ENCODE measurements at regions not wholly inside any gene's neighbourhood (a gene's known extent, or its start where the extent isn't known, plus 50 kb on each side); places are given as distances from the start of the nearest gene placed in this dataset.
A peak's percentile ranks its signal among the peaks of the same experiment; 100 is the strongest.

DNA sequence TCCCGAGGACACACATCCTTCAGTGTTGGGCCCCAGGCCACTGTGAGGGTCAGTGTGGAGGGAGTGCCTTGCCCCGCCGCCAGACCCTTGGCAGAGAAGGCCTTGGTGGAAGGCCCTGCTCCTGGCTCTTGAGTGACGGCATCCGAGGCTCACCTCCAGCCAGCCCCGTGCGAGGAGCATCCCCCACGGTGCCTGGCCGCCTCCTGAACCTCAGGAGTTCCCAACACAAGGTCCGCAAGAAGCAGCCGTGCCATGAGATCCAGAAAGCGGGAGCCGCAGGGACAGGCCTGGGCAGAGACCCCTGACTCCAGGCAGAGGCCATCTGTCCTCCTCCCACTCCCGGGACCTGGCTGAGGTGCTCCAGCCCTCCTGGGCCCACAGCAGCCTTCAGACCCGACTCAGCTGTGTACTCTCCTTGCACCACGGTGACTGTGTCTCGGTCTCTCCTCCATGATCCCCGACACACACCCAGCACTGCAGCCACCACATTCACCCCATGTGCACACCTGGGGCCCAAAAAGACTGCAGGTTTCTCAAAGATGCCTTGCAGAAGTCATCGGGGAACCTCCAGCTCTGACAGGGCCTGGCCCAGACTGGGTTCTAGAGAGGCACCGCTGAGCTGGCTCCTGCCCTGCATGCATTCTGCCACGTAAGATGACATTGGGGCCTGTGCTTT lies 870.2 kb downstream of the BRD1 start:
- H3K4me1 Mint-ChIP-seq, result no peaks in the 10 kb centered on the region
- H3K36me3 Mint-ChIP-seq, result no peaks in the 10 kb centered on the region
- peak in 1 of 2 donors; percentile 4 for DNase-seq (ENCODE audit: low spot score in 2 of 2)
- no peak overlapping the region for H3K27ac Mint-ChIP-seq
- H3K9me3 Mint-ChIP-seq, result peaks cover 10% of the 10 kb centered on the region
- peaks cover 14% of the 10 kb centered on the region for H3K27me3 Mint-ChIP-seq
- no peak overlapping the region for H3K4me3 Mint-ChIP-seq
- ATAC-seq (ENCODE audit: low read depth), result no peak

GRCh38 chr22:48955351-48956311 lies 872.0 kb downstream of the BRD1 start:
- Mint-ChIP-seq H3K4me3 (no peak overlapping the region), H3K36me3 (no peaks in the 10 kb centered on the region), H3K27me3 (peaks cover 8% of the 10 kb centered on the region), H3K27ac (no peak overlapping the region), H3K4me1 (no peaks in the 10 kb centered on the region), H3K9me3 (peaks cover 10% of the 10 kb centered on the region)
- DNase-seq (ENCODE audit: low spot score in 2 of 2) (peak in 1 of 2 donors; percentile 2), ATAC-seq (ENCODE audit: low read depth) (no peak)

DNA sequence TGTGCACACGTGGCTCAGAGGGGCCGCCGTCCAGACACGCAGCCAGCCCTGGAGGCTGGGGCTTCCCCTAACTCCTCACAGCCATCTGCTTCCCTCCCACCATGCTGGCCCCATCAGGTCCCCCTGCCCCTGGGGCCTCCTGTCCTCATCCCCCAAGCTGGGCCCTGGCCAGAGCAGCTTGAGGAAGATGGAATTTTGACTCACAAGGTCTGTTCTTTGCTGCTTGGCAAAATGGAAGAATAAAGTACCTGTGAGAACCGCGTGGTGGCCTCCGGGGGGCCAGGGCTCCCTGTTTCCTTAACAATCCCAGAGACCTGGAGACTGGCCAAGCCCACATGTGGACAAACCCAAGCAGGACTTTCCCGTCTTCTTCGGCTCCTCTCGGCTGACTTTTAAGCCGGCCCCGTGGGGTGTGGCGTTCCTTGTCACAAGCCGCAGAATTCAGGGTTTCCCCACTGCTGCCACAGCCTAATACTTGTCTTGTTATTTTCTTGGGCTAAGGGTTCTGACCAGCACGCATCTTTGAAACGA lies 872.8 kb downstream of the BRD1 start:
- no peaks in the 10 kb centered on the region for H3K4me1 Mint-ChIP-seq
- no peak overlapping the region for H3K27ac Mint-ChIP-seq
- peak in 1 of 2 donors; percentile 2 for DNase-seq (ENCODE audit: low spot score in 2 of 2)
- no peaks in the 10 kb centered on the region for H3K36me3 Mint-ChIP-seq
- H3K27me3 Mint-ChIP-seq, result peaks cover 4% of the 10 kb centered on the region
- peaks cover 10% of the 10 kb centered on the region for H3K9me3 Mint-ChIP-seq
- H3K4me3 Mint-ChIP-seq, result no peak overlapping the region
- no peak for ATAC-seq (ENCODE audit: low read depth)

DNA sequence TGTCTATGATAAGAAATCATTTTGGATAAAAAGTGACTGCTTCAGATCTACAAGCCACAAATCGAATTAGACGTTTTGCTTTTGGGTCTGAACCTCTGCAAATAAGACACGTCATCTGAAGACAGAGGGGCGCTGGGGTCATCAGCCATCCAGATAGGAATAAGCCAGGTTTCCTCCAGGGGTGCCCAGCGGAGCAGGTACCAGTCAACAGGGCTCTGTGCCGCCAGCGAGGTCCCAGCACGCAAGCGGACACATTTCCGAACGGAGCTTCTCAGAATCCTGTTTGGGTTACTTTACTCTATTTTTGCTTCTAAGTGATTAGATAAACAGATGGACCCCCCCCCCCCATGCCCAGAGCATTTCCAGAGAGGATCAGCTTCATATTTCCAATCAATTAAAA lies 873.8 kb downstream of the BRD1 start:
- H3K27ac Mint-ChIP-seq, result no peak overlapping the region
- peaks cover 10% of the 10 kb centered on the region for H3K9me3 Mint-ChIP-seq
- H3K27me3 Mint-ChIP-seq, result peaks cover 9% of the 10 kb centered on the region
- ATAC-seq (ENCODE audit: low read depth), result no peak
- no peak for DNase-seq (ENCODE audit: low spot score in 2 of 2)
- H3K4me3 Mint-ChIP-seq, result no peak overlapping the region
- no peaks in the 10 kb centered on the region for H3K4me1 Mint-ChIP-seq
- no peaks in the 10 kb centered on the region for H3K36me3 Mint-ChIP-seq

DNA sequence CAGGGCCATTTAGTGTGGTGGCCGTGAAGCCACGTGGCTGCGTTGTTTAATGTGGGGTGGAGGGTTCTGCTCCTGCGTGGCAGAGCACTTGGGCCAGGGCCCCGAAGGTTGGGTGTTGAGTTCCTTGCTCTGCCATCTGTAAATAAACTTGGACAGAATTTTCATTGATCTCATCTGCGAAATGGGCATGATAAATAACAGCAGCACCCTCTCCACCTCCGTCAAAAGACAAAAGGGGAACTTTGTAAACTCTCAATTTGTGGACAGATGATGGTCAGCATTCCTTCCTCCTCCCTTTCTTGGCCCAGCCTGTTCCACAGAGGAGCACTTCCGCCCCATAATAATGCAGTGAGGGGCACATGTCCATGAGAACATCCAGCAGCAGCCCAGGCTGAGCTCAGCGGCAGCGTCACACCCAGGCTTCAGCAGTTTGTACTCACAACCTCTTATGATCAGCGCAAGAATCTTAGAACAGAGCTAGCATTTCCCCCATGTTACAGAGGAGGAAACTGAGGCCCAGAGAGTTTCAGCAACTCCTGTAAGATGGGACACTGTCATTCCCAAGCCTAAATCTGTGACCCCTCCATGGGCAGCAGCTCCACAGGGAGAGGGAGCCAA lies 874.5 kb downstream of the BRD1 start:
- peaks cover 9% of the 10 kb centered on the region for H3K27me3 Mint-ChIP-seq
- no peak overlapping the region for H3K27ac Mint-ChIP-seq
- no peak overlapping the region for H3K4me3 Mint-ChIP-seq
- no peak for DNase-seq (ENCODE audit: low spot score in 2 of 2)
- no peaks in the 10 kb centered on the region for H3K36me3 Mint-ChIP-seq
- no peaks in the 10 kb centered on the region for H3K4me1 Mint-ChIP-seq
- ATAC-seq (ENCODE audit: low read depth), result no peak
- peaks cover 10% of the 10 kb centered on the region for H3K9me3 Mint-ChIP-seq

- ATAC-seq (ENCODE audit: low read depth) (no peak), DNase-seq (ENCODE audit: low spot score in 2 of 2) (peak in 1 of 2 donors; percentile 7)
- H3K9me3 Mint-ChIP-seq, result peaks cover 10% of the 10 kb centered on the region
- H3K27ac Mint-ChIP-seq, result no peak overlapping the region
- no peak overlapping the region for H3K4me3 Mint-ChIP-seq
- peaks cover 9% of the 10 kb centered on the region for H3K27me3 Mint-ChIP-seq
- no peaks in the 10 kb centered on the region for H3K36me3 Mint-ChIP-seq
- no peaks in the 10 kb centered on the region for H3K4me1 Mint-ChIP-seq
Measured at GRCh38 chr22:48952256-48953102, 875.2 kb downstream of the BRD1 start.

DNA sequence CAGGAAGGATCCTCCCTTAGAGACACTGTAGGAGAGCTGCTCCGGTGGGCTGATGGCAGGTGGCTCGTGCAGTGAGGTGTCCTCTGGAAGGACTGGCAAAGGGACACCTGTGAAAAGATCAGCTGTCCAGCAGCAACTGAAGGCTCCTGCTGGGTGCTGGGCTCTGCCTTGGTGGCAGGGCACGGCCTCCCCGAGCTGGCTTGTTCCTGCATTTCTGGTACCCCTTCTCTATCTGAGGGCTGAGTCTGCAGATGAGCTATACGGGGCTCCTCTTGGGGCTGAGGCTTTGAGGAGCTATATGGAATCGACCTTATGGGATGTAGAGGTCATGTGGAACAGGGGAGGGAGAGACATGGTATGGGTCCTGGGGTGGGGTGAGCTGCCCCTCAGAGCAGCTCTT lies 875.8 kb downstream of the BRD1 start:
- Mint-ChIP-seq H3K27ac (no peak overlapping the region), H3K9me3 (peaks cover 7% of the 10 kb centered on the region), H3K4me1 (no peaks in the 10 kb centered on the region), H3K4me3 (no peak overlapping the region), H3K27me3 (peaks cover 7% of the 10 kb centered on the region), H3K36me3 (no peaks in the 10 kb centered on the region)
- ATAC-seq (ENCODE audit: low read depth) (no peak), DNase-seq (ENCODE audit: low spot score in 2 of 2) (peak in 1 of 2 donors; percentile 1)

GRCh38 chr22:48950151-48950915 lies 877.3 kb downstream of the BRD1 start:
- Mint-ChIP-seq H3K4me3 (no peak overlapping the region), H3K36me3 (no peaks in the 10 kb centered on the region), H3K27me3 (peaks cover 5% of the 10 kb centered on the region), H3K4me1 (no peaks in the 10 kb centered on the region), H3K27ac (no peak overlapping the region), H3K9me3 (no peaks in the 10 kb centered on the region)
- no peak for ATAC-seq (ENCODE audit: low read depth)
- peak in 1 of 2 donors; percentile 2 for DNase-seq (ENCODE audit: low spot score in 2 of 2)

DNA sequence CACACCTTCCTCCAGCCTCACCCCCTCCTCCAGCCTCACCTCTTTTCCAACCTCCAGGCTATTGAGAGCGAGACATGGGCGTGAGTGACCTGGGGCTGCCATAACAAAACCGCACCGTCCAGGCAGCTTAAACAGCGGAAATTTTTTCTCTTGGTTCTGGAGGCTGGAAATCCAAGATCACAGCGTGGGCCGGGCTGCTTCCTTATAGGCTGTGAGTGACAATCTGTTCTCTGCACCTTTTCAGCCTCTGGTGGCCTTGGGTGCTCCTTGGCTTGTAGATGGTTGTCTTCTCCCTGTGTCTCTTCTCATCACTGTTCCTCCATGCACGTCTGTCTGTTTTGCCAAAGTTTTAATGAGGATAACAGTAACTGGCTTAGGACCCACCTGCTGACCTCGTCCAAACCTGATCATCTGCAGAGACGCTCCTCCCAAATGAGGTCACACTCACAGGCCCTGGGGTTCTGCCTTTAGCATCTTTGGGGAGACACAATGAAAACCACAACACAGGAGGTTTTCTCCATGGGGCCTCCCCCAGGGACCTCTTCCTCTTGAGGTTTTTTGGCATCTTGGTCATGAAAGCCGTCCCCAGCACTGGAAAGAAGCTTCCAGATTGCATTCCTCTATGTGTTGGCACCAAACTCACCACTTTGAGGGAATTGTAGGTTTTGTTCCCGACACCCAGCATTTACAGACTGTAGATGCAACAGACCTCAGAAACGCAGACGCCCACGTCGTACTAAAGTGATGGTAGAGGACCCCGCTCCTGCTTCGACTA lies 878.1 kb downstream of the BRD1 start:
- no peaks in the 10 kb centered on the region for H3K4me1 Mint-ChIP-seq
- peaks cover 7% of the 10 kb centered on the region for H3K27me3 Mint-ChIP-seq
- H3K36me3 Mint-ChIP-seq, result no peaks in the 10 kb centered on the region
- no peak overlapping the region for H3K27ac Mint-ChIP-seq
- H3K4me3 Mint-ChIP-seq, result no peak overlapping the region
- peak in 1 of 2 donors; percentile 0 for DNase-seq (ENCODE audit: low spot score in 2 of 2)
- no peaks in the 10 kb centered on the region for H3K9me3 Mint-ChIP-seq
- ATAC-seq (ENCODE audit: low read depth), result no peak

- ATAC-seq (ENCODE audit: low read depth) (no peak), DNase-seq (ENCODE audit: low spot score in 2 of 2) (peak in 1 of 2 donors; percentile 3)
- Mint-ChIP-seq H3K4me3 (no peak overlapping the region), H3K27ac (no peak overlapping the region), H3K9me3 (no peaks in the 10 kb centered on the region), H3K4me1 (no peaks in the 10 kb centered on the region), H3K27me3 (peaks cover 7% of the 10 kb centered on the region), H3K36me3 (no peaks in the 10 kb centered on the region)
Measured at GRCh38 chr22:48948575-48949170, 879.0 kb downstream of the BRD1 start.

DNA sequence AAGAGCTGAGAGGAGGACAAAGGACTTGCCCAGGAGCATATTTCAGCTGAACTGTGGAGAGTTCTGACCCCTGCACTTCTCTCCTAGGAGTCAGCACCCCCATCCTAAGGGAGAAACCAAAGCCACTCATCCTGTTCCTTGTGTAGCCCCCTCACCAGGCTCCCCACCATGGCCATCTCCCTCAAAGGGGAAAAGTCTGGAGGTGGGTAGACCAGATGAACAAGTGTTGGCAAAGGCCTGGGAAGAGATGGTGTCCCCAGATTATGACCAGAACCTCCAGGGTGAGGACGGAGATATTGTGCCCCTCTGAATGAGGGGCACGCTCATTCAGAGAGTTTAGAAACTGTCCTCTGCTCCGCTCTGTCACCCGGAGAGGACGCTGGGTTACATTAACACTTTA lies 880.0 kb downstream of the BRD1 start:
- H3K36me3 Mint-ChIP-seq, result no peaks in the 10 kb centered on the region
- H3K4me1 Mint-ChIP-seq, result no peaks in the 10 kb centered on the region
- ATAC-seq (ENCODE audit: low read depth) (no peak), DNase-seq (ENCODE audit: low spot score in 2 of 2) (peak in 1 of 2 donors; percentile 5)
- H3K27ac Mint-ChIP-seq, result no peak overlapping the region
- no peak overlapping the region for H3K4me3 Mint-ChIP-seq
- H3K9me3 Mint-ChIP-seq, result no peaks in the 10 kb centered on the region
- H3K27me3 Mint-ChIP-seq, result peaks cover 7% of the 10 kb centered on the region
